ENCODE measurements at regions not wholly inside any gene's neighbourhood (a gene's known extent, or its start where the extent isn't known, plus 50 kb on each side); places are given as distances from the start of the nearest gene placed in this dataset.

DNA sequence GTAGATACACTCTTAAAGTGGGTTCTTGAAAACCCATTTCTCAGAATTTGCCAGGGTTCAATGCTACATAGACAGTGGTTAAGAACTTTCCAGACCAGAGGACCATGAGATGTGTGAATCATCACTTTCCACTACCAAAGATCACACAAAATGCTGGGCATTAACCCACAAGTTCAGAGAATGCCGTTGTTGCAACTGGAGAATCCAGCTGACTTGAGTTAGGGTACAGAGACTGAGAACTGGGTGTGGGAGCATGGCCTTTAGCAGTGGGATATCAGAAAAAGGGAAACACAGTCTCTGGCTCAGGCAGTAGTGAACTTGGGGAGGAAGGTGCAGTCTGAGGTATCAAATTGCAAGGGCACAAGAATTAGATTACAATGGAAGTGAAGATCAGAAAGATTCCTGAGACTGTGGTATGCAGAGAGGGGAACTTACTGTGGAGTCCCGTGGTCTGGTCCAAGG is 51.5 kb upstream of the WDFY2 start:
- Histone ChIP-seq H3K36me3 (ENCODE audit: insufficient read depth, low read length) (no peaks in the 10 kb centered on the region), H3K4me3 (no peak overlapping the region), H3K9ac (ENCODE audit: insufficient read length) (no peak overlapping the region), H3K9me3 (ENCODE audit: low read depth, low read length) (no peaks in the 10 kb centered on the region), H3K27ac (no peak overlapping the region)
- no peak for DNase-seq (ENCODE audit: low read depth, low spot score)
- TF ChIP-seq FOXP2 (optimal IDR thresholded peaks at IDR 0.05; ENCODE audit: control extremely low read depth, extremely low read length, insufficient read depth) = no peak
- TF ChIP-seq EZH2 (IDR thresholded peaks at IDR 0.05) = no peak
- TF ChIP-seq POLR2AphosphoS5 (IDR thresholded peaks at IDR 0.05; ENCODE audit: borderline replicate concordance, low read depth, low read length) = no peak

DNA sequence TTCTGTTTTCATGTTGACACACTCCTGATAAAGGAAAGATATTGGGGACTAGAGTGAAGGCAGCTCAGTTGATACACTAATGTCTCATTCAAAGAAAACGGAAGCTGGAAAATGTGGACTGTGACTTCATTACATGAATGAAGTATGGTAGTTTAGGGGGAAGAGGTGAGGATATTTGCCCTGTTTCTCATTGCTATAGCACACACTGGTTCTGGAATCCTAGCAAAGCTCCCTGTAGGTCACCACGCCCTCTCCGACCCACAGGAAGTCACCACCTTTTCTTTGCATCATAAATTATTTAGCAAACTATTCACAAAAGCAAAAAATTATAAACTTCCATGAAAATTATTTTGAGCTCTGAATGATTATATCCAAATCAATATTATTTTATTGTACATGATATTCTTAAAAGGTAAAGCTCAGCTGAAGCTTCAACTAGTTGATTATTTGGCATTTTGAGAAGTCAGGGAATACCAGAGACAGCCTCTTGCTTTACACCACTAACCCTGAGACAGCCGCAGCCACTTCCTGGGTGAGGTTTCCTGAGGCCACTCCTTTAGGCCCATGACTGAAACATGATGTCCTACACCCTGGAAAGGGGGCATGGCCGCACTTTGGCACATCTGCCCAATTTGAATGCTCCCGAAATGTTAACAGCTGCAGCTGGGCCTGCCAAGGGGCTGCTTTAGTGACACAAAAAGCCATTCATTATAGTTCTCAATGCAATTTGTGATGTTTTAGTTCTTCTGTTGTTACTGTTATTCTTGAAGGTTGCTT is 50.0 kb upstream of the WDFY2 start:
- TF ChIP-seq FOXP2 (optimal IDR thresholded peaks at IDR 0.05; ENCODE audit: control extremely low read depth, extremely low read length, insufficient read depth) (no peak), EZH2 (IDR thresholded peaks at IDR 0.05) (no peak), POLR2AphosphoS5 (IDR thresholded peaks at IDR 0.05; ENCODE audit: borderline replicate concordance, low read depth, low read length) (no peak)
- no peaks in the 10 kb centered on the region for H3K36me3 ChIP-seq (ENCODE audit: insufficient read depth, low read length)
- H3K4me3 ChIP-seq = no peak overlapping the region
- peak overlapping the region; percentile 45 for H3K27ac ChIP-seq
- no peak for DNase-seq (ENCODE audit: low read depth, low spot score)
- H3K9me3 ChIP-seq (ENCODE audit: low read depth, low read length) = no peaks in the 10 kb centered on the region
- H3K9ac ChIP-seq (ENCODE audit: insufficient read length) = no peak overlapping the region
